NK-92 treated with Interleukin-12 subunit alpha and Interleukin-12 subunit beta, amount 100 ng/mL, for 24 hours (cell line): ENCODE measurements at regions not wholly inside any gene's neighbourhood (a gene's known extent, or its start where the extent isn't known, plus 50 kb on each side); places are given as distances from the start of the nearest gene placed in this dataset.
"Not testable (repeated sequence)": the region's sequence is repeated elsewhere in the genome, so short reads cannot be mapped to it uniquely, and the experiment has no call there.

Experiments
- DNase-seq: peaks from one replicate; lab custom pipeline; 2025; lab: John Stamatoyannopoulos, UW

DNA sequence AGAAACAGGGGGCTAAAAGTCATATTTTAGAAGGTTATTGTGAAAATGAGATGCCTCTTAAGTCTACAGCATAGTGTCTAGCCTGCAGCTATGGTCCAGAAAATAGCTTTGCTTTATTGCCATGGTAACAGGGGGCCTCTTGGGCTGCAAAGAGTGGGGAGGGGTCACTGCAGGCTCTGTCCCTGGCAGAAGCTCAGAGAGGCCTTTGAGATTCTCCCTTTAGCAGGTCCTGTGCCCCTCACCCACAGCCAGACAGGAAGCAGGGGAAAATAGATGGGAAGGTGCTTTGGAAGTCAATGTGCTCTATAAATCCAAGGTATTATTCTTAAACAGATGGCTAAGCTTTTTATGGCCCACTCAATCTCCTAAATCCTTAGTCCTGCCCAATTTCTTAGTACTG, 1021.3 kb upstream of the GYPC start:
- DNase-seq = no peak

DNA sequence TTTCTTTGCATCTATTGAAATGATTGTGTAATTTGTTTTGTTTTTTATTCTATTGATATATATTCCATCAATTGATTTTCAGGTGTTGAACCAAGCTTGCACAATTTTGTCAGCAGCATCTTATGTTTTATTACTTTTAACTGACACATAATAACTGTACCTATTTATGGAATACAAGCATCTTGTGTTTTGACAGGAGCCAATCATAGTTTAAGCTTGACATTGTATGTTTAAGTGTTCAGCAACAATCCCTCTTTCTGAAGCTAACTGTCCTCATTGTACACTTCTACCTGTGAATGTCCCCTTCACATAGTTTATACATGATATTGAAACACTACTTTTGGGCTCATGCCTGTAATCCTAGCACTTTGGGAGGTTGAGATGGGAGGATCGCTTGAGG, 1017.6 kb upstream of the GYPC start:
- no peak for DNase-seq

DNA sequence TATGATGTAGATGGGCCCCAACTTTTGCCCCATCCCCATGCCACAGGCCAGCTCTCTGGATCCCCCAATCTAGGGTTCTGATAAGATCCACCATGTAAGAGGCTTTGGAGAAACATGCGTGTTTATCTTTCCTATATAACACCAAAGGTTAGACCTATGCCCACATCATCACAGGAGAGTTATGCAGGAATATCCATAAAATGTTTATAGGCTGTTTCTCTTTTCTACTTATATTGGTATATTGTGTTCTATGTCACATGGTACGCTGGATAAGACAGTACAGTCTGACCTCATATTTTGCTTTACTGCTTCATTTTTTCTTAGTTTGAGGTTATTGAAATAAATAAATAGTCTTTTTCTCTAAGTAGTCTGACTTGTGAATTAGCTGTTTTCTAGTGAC, 1013.9 kb upstream of the GYPC start:
- DNase-seq = no peak

DNA sequence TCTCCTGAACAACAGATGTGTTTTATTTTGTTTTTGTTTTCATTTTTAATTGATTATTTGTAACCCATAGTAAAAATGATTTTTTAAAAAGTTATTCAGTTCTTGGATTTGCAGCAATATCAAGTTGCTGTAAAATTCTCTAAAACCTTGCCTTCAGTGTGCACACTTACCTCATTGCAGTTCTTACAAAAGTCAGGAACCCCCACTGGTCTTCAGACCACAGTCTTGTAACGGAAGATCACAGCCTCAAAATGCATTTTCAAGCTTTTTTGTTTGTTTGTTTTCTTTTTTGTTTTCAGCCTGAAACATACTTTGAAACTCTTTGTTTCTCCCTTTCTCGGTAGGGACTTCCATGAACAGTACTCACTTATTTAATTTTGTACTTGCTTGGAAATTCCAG, 1012.8 kb upstream of the GYPC start:
- no peak for DNase-seq

DNA sequence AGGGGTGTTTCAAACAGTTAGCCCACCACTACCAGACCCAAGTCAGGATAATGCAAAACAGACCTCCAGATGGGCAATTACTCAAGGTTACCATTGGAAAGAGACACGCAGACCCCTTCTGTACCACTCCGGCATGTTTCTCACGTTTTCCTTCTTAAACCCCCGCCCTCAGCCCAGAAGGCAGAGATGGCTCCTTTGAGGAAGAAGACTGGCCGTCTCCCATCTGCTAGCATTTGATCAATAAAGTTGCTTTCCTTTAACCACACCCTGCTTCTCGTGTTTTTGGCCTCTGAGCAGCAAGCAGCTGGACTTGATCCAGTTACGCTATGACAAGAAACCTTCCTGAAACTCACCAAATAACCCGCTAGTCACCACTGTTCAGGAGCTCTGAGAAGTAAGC, 1012.4 kb upstream of the GYPC start:
- DNase-seq = no peak

DNA sequence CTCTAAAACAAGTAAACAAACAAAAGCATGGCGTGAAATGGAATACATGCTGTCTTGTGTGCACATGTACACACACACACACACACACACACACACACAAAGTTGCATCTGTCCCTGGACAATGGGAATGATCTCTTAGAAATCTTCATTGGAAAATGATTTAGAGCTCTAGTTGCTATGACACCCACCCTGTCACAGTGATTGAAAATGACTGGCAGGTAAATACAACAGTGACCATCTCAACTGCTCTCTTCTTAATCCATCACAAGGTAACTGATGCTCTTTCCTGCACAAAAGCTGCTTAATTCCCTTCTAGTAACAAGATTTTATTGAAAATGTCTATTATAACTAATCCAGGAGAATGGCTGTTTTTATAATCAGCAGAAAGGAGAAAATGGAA, 1011.7 kb upstream of the GYPC start:
- DNase-seq = no peak

DNA sequence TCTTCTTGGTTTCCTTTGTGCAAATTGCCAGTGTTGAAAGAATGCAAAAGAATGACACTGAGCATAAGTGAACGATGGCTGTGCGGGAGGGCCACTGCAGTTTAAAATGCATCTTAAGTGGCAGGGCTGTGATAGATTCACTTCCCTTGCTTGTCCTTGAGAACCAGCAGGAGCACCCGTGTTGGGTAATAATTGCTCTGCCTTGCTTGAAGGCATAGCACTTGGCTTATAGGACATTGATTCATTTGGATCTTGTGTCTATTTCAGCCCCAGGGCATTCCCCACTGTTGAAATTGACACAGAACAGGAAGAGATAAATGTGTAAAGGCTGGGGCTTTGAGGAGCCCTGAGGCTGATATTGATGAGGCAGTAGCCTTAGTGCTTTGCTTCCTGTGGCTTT, 1003.7 kb upstream of the GYPC start:
- DNase-seq = no peak

DNA sequence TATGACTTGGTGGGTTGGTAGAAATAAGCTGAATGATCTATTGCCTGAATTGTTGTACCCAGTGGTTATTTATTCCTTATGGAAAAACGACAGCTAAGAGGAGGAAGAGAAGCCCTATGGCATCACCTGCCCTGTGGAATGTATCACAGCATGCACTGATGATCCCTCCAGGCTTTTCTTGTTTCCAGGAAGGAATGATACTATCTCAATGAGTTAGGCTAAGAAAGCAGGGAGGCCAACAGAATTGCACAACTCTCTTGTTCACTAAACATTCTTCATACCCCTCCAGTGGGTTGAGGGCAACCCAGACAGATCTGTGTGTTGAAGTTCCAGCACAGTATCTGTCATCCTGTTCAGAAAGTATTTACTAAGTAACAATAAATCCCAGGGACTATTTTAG, 1001.7 kb upstream of the GYPC start:
- no peak for DNase-seq

DNA sequence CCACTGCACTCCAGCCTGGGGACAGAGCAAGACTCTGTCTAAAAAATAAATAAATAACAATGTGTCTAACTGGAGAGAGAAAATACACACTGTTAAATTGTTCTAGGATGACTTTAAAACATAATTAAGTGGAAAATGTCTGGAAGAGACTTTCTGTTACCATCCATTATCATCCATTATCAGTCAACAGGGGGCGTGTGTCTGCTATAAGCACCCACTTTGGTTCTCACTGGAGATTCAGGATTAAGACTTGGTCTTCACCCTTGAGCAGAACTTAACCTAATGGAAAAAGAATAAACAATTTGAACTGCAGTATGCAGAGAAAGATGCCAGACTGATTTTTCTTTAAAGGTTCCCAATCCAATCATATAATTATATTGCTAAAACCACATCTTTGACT, 999.8 kb upstream of the GYPC start:
- DNase-seq = no peak

DNA sequence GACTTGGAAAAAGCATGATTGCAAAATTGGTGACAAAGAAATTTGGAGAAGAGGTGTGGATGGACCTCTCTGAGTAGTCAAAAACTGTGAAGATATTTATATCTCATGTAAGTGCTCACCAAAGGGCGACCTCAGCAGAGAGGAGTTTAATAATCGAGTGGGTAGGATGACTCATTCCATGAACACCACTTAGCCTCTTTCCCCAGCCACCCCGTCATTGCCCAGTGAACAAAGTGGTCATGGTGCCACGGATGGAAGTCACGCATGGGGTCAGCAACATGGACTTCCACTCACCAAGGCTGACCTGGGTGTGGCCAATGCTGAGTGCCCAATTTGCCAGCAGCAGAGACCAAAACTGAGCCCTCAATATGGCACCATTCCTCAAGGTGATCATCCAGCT, 997.4 kb upstream of the GYPC start:
- DNase-seq = no peak

DNA sequence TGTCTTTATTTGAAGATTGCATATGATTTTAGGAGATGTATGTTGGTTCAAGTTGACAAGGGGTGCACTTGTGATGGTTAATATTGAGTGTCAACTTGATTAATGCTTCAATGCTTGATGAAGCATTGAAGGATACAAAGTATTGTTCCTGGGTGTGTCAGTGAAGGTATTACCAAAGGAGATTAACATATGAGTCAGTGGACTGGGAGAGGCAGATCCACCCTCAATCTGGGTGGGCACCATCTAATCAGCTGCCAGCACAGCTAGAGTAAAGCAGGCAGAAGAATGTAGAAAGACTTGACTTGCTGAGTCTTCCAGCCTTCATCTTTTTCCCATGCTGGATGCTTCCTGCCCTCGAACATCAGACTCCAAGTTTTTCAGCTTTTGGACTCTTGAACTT, 995.6 kb upstream of the GYPC start:
- not testable (repeated sequence) for DNase-seq

DNA sequence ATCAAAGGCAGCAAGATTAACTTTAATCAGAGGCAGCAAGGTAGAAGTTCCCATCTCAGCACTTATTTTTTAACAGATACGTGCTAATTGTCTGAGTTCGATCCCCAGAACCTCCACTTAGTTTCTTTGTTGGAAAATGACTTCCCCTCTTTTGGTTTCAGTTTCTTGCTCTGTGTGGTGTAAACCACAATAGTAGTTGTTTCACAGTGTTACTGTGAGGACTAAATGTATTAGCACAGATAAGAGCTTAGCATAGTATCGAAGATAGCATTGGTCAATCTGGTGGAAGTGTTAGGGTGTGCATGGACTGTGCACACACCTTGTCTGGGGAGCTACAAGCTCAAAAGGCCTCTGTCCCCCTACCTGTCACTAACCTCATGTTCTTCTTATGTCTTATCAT, 988.3 kb upstream of the GYPC start:
- DNase-seq = no peak

DNA sequence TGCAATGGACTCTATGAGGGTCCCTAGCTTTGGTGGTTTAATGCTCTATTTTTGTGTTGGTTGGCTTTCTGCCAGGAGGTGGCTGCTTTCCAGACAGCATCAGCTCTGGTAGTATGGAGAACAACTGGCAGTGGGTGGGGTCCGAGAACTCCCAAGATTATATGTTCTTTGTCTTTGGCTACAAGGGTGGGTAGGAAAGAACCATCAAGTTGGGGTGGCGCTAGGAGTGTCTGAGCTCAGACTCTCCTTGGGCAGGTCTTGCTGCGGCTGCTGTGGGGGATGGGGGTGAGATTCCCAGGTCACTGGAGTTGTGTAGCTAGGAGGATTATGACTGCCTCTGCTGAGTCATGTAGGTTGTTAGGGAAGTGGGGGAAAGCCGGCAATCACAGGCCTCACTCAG, 976.1 kb upstream of the GYPC start:
- no peak for DNase-seq

DNA sequence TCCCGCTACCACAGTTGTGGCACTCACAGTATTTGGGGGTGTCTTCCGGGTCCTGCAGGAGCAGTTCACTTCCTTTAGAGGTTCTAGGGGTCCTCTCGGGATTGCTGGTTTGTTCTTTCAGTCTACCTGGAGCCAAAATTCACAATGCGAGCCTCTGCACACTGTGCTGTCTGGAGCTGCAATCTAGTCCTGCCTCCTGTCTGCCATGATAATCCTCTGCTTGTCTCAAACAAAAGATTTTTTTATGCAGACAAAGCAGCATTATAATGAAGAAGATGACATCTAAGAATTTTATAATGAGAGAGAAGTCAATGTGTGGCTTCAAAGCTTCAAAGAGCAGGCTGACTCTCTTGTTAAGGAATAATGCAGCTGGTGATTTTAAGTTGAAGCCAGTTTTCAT, 975.1 kb upstream of the GYPC start:
- no peak for DNase-seq

DNA sequence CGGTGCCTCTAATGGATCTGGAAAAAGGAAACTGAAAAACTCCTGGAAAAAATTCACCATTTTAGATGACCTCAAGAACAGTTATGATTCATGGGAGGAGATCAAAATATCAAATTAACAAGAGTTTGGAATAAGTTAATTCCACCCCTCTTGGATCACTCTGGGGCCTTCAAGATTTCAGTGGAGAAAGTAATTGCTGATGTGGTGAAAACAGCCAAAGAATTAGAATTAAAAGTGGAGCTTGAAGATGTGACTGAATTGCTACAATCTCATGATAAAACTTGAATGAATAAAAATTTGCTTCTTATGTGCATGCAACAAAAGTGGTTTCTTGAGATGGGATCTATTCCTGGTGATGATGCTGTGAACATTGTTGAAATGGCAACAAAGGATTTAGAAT, 974.4 kb upstream of the GYPC start:
- no peak for DNase-seq

DNA sequence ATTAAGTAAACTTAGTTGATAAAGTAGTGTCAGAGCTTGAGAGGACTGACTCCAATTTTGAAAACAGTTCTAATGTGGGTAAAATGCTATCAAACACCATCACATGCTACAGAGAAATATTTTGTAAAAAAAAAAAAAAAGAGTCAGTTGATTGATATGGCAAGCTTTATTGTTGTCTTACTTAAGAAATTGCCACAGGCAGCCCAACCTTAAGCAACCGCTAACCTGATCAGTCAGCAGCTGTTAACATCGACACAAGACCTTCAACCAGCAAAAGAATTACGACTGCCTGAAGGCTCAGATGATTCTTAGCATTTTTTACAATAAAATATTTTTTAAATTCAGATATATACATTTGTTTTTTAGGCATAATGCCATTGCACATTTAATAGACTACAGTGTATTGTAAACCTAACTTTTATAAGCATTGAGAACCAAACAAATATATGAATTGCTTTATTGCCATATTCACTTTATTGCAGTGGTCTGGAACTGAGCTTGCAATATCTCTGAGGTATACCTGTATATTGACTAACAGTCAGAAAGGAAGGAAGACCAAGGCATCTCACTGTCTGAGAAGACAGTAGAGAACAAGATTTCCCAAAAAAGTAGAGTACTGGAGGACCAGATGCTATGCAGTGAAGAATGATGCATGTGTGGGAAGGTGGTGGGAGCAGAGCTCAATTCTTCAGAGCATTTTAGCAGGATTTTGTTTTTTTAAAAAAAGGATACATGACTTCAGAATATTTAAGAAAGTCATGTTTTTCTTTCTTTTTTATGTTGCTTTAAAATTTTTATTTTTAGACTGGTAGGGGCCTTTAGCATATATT, 973.8 kb upstream of the GYPC start:
- DNase-seq = no peak

DNA sequence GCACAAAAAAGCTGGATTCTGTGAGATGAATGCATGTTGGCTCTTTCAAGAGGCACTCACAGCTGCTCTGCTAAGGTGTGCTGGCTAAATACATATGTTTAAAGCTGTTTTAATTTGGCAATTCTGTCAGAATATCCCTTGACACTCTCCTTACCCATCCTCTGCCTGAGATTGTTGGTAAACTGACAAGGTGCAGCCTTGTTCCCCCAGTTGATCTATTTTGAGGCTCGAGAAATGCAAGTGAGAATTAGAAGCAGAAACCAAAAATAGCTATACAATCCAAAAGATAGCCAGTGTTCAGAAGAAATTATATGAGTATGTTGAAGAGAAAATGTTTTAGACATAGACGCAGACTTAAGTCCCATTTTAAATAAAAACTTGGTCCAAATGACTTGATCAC, 971.7 kb upstream of the GYPC start:
- DNase-seq = no peak

DNA sequence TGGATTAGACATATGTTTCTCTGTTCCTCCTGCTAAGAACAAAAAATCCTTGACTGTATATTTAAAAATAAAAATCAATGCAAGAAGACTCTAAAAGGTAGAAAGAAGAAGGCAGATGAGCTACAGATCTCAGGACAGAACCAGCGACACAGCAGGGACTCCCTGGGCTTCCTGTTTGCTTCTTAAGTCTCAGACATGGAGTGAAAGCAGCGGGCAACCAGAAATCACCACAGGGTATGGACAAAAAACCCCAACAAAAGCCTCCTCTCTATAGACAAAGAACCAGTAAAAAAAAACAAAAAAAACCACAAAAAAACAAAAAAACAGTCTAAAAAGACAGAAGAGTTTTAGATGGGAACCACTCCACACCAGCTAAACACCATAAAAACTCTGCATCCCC, 971.0 kb upstream of the GYPC start:
- DNase-seq = no peak

DNA sequence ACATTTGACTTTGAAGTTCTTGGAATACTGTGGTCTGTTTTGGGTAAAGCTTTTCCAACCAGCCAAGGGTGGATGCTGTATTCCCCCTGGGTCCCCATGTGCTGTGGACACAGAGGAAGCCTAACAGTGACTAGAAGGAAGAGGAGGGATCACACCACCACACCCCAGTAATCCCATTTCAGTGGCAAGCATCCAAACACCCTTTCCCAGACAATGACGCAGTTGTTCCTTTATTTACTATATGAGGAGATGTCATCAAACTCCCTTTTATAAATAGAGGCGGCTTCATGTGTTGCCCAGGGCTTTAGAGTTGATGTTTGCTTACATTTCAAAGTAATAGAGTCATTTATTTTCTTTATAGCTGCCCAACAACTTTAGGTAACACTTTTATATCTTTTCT, 959.4 kb upstream of the GYPC start:
- no peak for DNase-seq

DNA sequence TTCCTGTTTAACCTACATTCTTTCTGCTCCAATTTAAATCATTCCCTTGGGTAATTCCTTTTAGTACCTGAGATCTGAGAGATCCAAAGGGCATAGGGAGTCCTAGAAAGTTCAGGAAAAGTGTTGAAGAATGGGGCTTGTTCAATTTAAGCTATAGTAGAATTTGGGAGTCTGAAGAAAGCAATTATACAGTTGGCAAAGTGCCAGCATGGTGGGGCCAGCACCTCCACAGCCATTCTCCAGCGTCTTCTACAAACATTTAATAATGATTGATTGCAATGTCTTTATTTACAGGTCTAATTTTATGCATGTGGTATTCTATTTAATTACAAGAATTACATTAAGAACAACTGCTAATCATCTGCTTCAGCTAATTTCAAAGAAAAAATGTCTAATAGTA, 957.7 kb upstream of the GYPC start:
- DNase-seq = no peak

DNA sequence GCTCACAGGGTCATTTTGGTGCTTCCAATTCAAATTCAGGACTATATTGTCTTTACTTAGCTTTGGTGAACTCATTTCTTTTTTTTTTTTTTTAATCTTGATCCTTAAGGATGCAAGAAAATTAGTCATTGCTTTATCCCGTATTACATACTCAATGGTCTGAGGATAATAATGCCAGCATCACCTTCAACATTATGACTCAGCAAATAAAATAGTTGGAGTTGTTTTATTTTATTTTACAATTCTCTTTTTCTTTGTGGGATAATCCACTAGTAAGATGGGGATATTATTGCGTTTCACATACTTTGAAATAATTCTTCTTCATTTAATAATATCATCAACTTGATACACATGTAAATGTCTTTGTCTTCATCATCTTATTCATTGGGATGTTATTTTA, 954.9 kb upstream of the GYPC start:
- no peak for DNase-seq

DNA sequence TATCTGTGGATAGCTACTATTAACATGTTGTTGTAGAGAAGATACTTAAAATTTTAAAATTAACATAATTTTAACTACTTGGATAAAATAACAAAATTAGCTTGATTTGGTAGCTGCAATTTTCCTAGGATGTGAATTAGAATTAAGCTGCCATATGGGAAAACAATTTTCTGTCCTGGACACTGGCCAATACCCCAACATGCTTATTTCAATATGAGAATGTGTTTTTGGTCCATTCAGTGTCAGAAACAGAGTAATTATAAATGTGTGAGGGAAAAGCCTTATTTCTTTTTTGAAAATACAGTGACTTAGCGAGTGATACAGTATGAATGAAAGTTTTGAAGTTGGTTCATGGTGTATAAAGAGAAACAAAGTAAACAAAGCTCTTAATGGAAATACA, 948.3 kb upstream of the GYPC start:
- no peak for DNase-seq

DNA sequence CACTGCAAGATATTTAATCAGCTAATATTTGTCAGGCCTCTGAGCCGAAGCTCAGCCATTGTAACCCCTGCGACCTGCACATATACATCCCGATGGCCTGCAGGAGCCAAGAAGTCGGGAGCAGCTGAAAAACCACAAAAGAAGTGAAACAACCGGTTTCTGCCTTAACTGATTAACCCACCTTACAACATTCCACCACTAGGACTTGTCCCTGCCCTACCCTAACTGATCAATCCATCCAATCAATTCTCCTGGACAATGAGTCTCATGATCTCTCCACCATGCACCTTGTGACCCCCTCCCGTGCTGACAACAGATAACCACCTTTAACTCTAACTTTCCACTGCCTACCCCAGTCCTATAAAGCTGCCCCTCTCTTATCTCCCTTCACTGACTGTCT, 945.4 kb upstream of the GYPC start:
- no peak for DNase-seq

DNA sequence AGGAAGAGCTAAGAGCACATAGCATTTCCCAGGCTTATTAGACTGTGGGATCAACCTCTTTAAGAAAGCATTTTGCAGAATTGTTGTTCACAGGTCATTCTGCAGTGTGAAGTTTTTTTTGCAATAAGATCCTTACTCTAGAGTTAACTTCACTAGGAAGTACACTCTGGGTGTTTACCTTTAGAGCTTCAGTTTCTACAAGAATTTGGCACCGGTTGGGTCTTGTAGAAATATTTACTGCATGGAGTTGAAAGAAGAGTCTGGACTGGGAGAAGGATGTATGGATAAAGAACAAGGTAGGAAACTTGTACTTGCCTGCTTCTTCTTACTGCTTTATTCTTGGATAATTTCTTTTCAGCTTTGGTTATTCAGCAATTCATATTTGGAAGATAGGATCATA, 944.9 kb upstream of the GYPC start:
- DNase-seq = no peak

DNA sequence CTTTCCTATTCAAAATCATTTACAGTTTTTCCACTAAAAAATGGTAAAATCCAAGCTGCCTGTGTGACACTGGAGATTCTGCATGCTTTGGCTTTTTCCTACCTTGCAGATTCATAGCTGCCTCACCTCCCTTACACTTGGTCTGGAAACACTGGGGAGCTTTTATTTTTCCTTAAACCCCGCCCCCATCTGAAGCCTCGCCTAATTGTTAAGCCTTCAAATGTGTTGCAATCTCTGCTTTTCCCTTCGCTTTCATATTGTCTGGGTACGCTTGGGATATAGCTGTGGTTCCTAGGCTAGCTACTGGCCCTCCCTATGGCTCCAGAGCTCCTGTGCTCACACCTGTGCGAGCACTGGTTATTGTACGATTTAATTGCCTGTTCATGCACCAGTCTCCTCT, 942.4 kb upstream of the GYPC start:
- no peak for DNase-seq
